HG03432 (cell line): ENCODE measurements at regions not wholly inside any gene's neighbourhood (a gene's known extent, or its start where the extent isn't known, plus 50 kb on each side); places are given as distances from the start of the nearest gene placed in this dataset.
"Not testable (repeated sequence)": the region's sequence is repeated elsewhere in the genome, so short reads cannot be mapped to it uniquely, and the experiment has no call there.

ENCODE experiments used
- ATAC-seq: cut with Tn5 transposase; IDR thresholded peaks from one replicate; pipeline ENCODE4 v1.9.1; 2021; ENCODE audit warnings: mild to moderate bottlenecking, moderate library complexity; ENCODE audit not compliant: unreplicated experiment

DNA sequence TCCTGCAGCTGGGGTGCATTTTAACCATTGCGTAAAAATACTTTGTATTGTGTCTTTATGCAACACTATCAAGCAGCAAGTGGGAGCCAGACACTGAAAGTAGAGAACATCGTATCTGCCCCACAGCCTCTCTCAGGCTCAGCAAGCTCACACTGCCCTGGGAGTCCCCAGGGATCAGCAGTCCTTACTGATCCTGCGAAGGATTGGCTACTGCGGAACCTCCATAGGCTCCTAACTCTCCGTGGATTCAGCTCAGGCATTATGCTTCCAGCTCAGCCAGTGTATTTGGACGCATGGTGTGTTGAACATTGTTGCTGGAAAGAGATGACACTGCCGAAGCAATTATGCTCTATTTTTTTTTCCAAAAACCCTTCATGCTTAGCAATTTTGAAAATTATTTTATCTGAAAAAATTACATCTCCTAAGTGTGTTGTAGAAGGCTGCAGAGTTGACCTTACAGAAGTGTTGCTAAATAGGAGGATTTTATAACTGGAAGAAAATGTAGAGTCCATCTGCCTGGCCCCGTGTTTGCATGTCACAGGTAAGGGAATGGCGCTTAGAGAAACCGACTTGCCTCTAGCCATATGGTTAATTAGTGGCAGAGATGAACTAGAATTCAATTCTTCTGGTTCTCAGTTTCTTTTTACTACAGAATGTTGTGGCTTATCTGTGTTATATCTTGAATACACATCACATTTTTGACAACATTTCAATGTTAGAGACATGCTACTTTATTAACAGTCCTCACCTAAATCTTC, 276.4 kb upstream of the COBL start:
- ATAC-seq = no peak

- ATAC-seq = no peak
Observed at GRCh38 chr7:51591223-51591622, 274.6 kb upstream of the COBL start.

- ATAC-seq = no peak
Observed at GRCh38 chr7:51590746-51591145, 274.1 kb upstream of the COBL start.

DNA sequence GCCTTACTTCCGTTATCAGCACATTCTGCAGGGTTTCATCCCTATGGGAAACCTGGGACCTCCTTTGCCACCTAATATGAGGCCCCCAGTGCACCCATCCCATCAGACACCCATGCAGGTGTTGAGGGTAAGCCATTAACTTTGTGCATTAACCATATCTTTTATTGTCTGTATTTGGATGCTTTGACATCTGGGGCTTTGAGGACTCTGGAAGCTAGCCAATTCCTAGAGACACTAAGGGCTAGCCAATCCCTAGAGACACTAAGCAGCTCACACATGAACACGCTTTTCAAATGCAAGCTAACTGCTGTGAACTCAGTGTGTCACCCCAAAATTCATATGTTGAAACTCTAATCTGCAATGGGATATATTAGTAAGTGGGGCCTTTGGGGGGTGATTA, 272.5 kb upstream of the COBL start:
- ATAC-seq = no peak

DNA sequence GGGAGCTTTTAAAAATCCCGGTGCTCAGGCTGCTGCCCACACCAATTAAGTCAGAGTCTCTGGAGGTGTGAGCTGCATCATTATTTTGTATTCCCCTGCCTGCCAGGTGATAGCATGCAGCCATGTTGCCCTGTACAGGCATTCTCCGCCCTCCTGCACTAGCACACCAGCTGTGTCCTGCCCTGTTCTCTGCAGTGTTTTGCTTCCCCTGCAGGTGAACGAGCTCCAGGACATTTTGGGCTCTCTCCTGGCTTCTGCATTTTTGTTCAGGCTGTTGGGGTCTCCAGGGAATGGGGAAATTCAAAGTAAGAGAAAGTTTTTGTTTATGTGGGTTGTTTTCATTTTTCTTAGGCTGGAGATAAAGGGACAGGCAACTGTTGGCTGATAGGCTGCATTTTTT, 271.0 kb upstream of the COBL start:
- no peak for ATAC-seq

DNA sequence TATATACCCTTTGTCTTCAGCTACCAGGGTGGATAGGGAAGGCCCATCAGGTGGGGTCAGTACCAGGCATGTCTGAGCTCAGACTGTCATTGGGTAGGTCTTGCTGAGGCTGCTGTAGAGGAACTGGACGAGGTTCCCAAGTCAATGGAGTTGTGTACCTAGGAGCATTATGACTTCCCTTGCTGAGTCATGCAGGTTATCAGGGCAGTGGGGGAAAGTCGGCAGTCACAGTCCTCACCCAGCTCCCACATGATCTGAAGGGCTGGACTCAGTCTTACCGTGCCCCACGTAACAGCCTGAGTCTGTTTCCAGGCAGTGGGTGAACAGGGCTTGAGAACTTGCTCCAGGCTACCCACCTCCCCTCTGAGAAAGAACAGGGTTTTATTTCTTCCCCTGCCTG, 260.8 kb upstream of the COBL start:
- no peak for ATAC-seq

- no peak for ATAC-seq
Observed at GRCh38 chr7:51569581-51569980, 253.0 kb upstream of the COBL start.

DNA sequence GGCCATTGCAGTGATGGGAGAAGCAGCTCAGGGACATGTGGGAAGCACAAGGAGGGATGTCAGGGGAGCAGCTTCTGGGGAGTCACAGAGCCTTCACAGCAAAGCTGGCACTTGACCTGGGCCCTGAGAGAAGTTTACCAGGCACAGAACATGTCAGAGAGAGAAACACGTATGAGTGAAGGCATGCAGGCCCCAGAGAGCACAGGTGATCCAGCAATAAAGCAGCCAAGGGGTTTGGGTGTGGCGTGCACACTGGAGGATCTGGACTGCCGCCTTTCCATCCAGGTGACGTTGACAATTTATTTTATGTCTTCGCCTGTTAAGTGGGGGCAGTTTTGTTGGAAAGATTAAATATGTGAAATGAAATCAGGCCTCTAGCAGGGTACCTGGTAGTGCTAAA, 252.6 kb upstream of the COBL start:
- ATAC-seq = no peak

DNA sequence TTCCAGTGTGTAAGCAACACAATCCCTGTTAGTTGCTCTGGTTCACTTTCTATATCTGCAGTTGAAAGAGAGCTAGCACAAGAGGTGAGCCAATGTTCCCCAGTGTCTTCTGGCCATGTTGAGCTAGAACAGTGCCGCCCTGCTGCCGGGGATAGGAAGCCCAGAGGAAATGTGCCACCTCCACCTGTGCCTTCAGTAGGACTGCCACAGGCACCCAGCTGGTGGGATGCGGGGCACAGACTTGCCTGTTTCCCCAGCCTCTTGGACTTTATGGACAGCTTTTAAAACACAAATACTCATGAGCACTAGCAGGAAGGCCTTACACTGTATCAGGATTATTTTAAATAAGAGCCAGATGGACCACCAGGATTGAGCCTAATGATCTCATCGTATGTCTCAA, 234.5 kb upstream of the COBL start:
- ATAC-seq = no peak

- no peak for ATAC-seq
Observed at GRCh38 chr7:51545131-51545530, 228.5 kb upstream of the COBL start.

DNA sequence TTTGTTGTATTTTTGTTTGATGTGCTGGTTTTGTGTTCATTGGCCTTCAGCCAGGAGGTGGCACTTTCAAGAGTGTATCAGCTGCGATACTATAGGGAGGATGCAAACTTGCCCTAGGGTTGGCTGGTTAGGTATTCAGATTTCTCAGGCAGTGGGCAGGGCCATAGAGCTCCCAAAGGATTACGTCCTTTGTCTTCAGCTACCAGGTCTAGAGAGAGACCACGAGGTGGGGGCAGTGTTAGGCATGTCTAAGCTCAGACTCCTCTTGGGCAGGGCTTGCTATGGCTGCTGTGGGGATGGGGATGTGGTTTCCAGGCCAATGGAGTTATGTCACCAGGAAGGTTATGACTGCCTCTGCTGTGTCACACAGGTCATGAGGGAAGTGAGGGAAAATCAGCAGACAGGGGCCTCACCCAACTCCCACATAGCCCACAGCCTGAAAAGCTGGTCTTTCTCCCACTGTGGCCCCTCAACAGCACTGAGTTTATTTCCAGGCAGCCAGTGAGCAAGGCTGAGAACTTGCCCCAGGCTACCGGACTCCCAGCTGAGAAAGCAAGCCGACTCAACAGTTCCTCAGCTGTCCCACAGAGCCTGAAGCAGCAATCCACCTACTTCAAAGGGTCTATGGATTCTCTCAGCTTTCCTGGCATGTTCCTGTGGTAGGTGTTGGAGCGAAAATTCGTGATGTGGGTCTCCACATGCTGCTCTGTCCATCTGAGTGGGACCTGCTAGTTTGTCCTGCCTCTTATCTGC, 227.4 kb upstream of the COBL start:
- ATAC-seq = no peak

- ATAC-seq = not testable (repeated sequence)
Observed at GRCh38 chr7:51540906-51541305, 224.3 kb upstream of the COBL start.

- no peak for ATAC-seq
Observed at GRCh38 chr7:51539840-51540239, 223.2 kb upstream of the COBL start.

DNA sequence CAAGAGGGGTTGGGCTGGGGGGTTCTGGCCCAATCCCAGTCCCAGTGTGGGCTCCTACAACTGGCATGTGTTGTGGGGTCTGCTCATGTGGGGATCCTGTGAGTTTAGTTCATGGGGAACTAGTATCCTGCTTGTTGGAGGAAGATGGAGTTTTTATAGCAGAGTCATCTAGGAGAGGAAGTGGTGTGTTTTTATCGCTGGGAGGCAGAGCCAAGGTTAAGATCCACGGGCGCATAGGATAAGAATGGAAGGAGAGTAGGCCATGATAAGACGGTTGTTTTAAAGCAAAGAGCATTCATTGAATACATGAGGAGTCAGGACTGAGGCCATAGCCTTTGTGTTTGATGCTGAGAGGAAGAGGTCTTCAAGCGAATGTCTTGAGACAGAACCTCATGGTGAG, 211.6 kb upstream of the COBL start:
- no peak for ATAC-seq

DNA sequence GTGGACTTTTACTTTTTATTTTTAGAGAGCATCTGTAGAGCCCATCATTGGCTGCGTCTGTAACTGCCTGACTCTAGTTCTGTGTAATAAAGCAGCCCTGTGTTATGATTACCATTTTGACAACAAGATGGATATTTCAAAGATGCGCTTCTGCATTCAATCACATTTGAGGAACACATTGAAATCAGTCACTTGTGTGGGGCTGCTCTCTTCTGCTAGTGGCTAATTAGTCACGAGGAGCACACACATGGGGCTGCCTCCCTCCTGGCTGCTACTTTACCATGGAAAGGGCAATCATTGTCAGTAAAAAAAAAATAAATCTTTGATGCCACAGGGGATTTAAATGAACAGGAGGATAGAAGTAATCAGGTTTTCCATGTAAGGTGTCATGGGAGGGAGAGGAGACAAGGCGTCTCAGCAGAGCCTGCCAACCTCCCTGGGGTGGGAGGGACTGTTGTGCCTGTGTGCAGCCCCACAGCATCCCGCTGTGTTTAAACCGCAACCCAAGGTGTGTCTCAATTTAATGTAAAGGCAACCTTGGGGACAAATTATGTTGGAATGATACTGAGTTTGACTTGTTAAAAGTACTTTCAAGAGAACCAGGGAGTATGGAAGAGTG, 205.2 kb upstream of the COBL start:
- ATAC-seq = no peak

DNA sequence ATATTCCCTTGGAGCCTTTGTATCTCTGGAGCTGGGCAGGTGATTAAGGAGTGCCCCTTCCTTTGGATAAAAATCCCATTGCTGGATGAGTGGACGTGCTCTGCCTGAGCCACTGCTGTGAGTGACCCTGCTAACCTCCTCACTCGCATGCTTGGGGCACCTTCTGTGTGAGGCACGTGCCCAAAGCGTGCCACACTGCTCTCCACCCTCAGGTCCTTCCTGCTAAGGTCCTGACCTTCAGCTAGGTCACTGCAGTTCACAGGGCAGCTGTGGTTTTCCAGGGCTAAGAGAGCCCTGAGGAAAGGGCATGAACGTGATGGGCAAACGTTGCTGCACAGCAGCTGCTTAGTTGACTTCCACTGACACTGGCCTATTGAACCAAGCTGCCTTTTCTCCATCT, 204.4 kb upstream of the COBL start:
- ATAC-seq = no peak

GRCh38 chr7:51518646-51519045, 202.0 kb upstream of the COBL start:
- no peak for ATAC-seq

GRCh38 chr7:51517187-51517586, 200.6 kb upstream of the COBL start:
- ATAC-seq = no peak

- ATAC-seq = no peak
Observed at GRCh38 chr7:51501620-51502019, 185.0 kb upstream of the COBL start.

DNA sequence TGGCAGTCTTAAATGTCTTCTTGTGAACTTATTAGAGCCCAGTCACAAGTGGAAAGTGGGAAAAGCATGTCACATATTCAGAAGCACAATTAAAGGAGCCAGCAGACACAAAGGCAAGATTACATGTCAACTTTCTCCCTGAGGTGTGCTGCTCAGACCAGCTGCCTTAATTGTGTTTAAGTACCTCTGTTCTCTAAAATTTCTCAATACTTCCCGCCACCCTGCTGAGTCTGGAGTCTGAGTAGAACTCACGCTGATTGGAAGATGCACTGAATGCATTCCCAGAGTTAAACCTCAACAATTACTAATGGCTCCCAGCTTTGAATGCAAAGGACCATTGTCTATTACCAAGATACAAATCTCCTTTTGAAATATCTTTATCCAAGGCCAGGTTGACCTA, 166.4 kb upstream of the COBL start:
- no peak for ATAC-seq

DNA sequence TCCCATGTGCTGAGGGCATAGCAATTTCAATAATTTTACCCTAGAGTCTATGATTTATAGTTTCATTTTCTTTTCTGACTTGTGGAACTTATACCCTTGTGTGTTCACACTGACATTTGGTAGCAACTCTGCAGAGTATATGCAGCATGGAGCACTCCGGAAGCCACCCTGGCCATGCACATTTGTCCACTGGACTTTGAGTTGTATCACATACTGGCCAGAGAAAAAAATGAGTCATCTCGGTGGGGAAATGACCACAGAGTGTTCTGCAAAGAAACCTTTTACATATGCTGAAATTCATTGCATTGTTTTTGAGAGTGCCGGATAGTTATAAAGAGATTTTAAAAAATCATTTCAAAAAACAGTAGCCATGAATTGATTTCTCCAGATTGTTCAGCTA, 164.8 kb upstream of the COBL start:
- no peak for ATAC-seq

DNA sequence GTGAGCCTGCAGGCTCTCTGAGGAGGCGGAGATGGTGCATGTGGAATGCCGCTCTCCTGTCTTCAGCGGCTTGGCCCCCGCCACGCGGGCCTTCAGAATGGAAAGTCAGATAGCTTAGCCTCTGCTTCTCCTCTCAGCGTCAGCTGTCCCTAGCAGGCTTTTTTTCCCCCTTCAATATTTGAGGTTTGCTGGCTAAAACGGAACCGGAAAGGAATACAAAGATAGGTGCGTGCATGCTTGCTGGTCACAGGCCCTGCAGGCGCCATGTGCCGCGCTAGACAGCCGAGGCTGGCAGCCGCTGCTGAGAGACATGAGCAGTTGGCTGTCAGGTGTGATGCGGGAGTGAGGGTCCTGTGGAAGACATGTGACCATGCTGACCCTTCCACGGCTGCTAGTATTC, 161.2 kb upstream of the COBL start:
- no peak for ATAC-seq
